CD4-positive, alpha-beta T cell treated with Interleukin-6 for 4 hours (primary cell): ENCODE measurements at regions not wholly inside any gene's neighbourhood (a gene's known extent, or its start where the extent isn't known, plus 50 kb on each side); places are given as distances from the start of the nearest gene placed in this dataset.
"Not testable (repeated sequence)": the region's sequence is repeated elsewhere in the genome, so short reads cannot be mapped to it uniquely, and the experiment has no call there.

Experiments
- DNase-seq: peaks from one replicate; pipeline ENCODE4 v3.0.0-alpha.2; 2020; ENCODE audit warnings: mixed read lengths

- DNase-seq, result no peak
Measured at GRCh38 chr1:30165116-30165515, 558.3 kb downstream of the MATN1 start.

DNA sequence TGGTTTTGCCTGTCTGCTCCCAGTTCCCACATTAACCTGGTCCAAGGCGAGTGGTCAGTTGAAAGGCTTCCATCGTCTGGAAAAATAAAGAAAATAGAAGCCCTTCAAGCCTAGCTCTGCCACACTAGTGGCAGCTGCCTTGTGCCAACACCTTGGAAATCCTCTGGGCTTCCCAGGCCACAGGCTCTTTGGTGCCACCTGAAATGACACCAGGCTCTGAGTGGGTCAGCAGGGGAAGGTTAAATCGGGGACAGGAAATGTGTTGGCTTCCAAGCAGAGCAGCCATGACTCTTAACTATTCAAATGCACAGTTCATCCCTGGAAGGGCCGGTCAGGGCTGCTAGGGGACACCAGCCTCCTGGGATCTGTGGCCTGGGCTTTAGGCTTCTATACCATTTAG is 558.7 kb downstream of the MATN1 start:
- no peak for DNase-seq

- DNase-seq, result no peak
Measured at GRCh38 chr1:30162565-30162964, 560.8 kb downstream of the MATN1 start.

- no peak for DNase-seq
Measured at GRCh38 chr1:30161953-30162352, 561.4 kb downstream of the MATN1 start.

DNA sequence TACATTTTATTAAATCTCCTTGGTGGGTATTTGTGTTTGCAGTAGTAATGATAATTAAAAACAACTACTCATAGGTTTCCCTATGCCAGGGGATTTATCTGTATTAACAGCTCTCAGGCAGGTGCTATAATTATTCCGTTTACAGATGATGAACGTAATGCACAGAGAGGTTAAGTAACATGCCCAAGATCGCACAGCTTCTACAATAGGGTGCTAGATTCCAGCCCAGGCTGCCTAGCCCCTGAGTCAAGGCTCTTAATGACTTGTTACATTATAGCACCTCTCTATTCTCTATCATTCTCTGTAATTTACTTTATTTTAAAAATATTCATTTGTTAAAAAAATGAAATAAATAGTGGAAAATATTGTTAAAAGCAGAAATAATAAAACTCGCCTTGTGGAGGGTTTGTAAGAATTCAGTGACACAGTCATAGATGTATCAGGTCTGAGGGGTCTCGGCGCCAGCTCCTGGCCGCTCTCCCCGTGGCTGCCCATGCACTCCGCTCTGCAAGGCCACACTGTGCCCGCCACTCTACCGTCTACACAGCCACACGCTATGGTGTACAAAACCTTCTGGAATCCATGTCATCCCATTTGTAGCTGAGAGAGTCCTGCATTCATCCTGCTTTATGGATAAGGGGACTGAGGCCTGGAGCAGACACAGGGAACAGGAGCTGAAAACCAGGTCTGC is 562.2 kb downstream of the MATN1 start:
- DNase-seq, result no peak

DNA sequence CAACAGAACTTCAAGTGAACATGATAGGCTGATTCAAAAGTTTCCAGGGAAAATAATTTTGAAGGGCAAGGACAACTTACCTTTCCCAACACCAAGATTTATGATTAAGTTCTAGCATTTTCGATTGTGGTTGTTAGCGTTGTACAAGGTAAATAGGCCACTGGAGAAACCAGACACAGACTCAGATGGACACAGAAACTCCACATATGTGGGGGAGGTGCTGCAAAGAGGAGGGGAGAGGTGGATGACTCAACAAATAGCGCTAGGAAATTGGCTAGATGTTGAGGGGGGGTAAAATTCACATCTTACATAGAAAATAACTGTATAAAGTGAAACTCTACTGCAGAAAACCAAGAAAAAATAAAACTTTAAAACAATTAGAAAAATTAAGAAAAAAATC is 564.4 kb downstream of the MATN1 start:
- DNase-seq, result no peak

- not testable (repeated sequence) for DNase-seq
Measured at GRCh38 chr1:30155698-30156097, 567.7 kb downstream of the MATN1 start.

DNA sequence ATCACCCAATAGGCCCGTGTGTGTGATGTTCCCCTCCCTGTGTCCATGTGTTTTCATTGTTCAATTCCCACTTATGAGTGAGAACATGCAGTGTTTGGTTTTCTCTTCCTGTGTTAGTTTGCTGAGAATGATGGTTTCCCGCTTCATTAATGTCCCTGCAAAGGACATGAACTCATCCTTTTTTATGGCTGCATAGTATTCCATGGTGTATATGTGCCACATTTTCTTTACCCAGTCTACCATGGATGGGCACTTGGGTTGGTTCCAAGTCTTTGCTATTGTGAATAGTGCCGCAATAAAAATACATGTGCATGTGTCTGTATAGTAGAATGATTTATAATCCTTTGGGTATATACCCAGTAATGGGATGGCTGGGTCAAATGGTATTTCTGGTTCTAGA is 568.1 kb downstream of the MATN1 start:
- not testable (repeated sequence) for DNase-seq

GRCh38 chr1:30153743-30154449 is 569.5 kb downstream of the MATN1 start:
- no peak for DNase-seq

DNA sequence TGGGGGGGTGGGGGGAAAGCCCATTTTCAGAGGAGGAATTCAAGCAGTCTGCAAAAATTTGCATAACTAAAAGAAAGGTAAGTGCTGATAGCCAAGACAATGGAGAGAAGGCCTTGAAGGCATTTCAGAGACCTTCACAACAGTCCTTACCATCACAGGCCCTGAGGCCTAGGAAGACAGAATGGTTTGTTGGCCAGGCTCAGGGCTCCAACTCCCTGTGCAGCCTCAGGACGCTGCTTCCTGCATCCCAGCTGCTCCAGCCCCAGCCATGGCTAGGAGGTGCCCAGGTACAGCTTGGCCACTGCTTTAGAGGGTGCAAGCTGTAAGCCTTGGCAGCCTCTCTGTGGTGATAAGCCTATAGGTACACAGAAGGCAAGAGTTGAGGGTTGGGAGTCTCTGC is 571.6 kb downstream of the MATN1 start:
- no peak for DNase-seq

- DNase-seq, result no peak
Measured at GRCh38 chr1:30151119-30151518, 572.3 kb downstream of the MATN1 start.

DNA sequence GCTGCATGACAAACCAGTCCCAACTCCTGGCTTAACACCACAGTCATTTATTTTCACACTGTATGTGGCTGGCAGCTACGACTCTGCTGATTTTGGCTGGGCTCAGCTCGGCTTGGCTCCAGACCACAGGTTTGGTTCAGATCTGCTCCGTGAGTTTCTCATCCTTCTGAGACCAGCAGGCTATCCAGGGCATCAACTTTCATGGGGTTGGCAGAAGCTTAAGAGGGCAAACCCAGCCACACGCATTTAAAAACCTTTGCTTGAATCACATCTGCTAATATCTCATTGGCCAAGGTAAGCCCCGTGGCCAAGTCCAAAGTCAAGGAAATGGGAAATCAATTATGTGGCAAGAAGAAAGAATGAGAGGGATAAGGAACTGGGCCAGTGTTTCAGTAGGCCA is 574.2 kb downstream of the MATN1 start:
- no peak for DNase-seq

- no peak for DNase-seq
Measured at GRCh38 chr1:30148676-30149075, 574.7 kb downstream of the MATN1 start.

- DNase-seq, result no peak
Measured at GRCh38 chr1:30147188-30147587, 576.2 kb downstream of the MATN1 start.

DNA sequence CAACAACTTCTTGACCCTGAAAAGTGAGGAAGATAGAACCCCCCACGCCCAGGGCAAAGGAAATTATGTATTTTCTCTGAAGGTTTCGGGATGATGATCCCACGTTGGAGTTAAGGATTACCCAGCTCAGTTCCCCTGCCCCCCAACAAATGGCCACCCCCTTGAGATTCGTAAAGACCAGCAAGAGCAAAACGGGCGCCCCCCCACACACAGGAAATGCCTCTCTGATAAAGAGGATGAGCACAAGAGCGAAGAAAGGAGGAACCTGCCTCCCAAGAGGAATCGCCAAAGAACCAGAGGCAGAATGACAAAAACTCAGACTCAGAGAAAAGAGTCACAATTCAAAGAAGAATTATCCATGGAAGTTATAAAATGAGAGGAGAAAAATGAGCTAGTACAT is 576.9 kb downstream of the MATN1 start:
- no peak for DNase-seq

GRCh38 chr1:30145723-30146303 is 577.6 kb downstream of the MATN1 start:
- DNase-seq, result no peak

- no peak for DNase-seq
Measured at GRCh38 chr1:30144831-30145230, 578.6 kb downstream of the MATN1 start.

- no peak for DNase-seq
Measured at GRCh38 chr1:30143517-30143916, 579.9 kb downstream of the MATN1 start.

DNA sequence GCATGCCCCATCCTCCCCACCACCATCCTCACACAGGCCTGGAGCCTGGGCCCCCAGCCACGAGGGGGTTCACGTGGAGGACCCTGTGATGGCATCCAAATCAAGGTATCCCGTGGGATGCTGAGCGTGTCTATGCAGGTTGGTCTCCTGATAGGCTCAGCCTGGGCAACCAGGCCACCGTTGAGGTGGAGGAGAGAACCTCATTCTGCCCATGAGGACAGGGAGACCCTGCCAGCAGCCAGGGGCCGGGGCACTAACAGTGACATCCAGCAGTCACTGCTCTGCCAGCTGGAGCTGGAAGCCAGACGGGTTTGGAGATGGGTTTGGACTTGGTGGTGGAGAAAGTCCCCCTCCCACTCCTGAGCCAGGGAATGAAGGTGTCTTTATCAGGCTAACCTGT is 582.8 kb downstream of the MATN1 start:
- DNase-seq, result no peak

DNA sequence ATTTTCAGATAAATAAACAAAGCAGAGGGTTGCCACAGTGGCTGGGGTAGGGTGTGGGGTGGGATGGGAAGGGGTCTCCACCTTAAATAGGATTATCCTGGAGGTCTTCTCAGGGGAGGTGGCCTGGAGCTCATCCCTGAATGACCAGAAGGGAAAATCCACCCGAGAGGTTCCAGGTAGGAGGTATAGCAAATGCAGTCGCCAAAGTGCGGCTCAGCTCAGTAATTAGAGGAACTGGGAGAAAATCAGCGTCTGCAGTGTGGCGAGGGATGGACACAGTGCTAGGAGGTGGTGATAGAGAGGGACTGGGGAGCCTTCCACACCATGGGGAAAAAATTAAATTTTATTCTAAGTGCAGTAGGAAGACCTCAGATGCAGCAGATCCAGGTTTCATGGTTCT is 584.5 kb downstream of the MATN1 start:
- no peak for DNase-seq

- DNase-seq, result no peak
Measured at GRCh38 chr1:30137001-30137400, 586.4 kb downstream of the MATN1 start.

DNA sequence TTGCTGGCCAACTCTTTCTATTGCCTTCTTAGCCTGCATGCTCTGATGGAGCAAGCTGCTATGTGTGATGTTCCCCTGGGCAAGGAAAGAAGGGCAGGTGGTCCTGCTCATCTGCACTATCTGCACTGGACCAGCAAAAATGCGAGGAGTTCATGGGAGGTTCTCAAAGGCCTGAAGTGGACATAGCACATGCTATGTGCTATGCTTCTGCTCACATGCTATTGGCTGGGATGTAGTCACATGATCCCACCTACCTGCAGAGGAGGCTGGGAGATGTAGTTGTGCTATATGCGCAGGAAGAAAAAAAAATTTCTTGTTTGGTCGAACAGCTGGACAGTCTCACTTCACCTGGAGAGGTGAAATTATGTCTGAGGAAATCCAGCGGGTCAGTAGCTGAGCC is 587.7 kb downstream of the MATN1 start:
- no peak for DNase-seq

DNA sequence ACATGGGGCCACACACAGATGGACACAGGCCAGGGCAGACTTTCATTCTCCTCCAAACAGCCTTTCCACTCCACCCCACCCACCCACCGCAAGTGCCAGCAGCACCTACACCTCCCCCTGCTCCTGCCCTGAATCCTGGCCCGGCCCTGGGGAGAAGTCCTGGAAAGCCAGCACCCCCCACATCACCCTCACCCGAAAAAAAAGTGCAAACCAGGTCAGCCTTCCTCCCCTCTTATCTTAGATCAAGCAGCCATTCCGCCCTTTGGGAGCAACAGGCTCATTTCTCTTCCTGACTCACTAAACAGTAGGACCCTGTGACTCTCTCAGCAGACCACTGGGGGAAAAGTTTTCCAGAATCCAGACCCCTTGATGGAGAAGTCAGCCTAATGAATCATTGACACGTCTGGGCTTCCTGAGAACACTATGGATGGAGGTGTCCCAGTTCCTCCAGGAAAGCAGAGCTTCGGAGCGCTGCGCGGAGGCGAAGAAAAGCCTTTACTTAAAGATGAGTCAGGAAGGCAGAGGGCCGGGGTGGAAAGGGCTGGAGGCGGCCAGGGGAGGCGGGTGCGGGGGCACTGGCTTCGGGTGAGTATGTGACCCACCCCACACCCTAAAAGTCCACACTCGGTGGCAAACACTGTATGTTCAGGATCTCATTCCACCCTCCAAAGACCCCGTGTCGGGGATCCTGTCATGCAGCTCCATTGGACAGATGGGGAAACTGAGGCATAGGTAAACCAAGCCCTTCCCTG is 588.7 kb downstream of the MATN1 start:
- no peak for DNase-seq
